ENCODE measurements at regions not wholly inside any gene's neighbourhood (a gene's known extent, or its start where the extent isn't known, plus 50 kb on each side); places are given as distances from the start of the nearest gene placed in this dataset.

DNA sequence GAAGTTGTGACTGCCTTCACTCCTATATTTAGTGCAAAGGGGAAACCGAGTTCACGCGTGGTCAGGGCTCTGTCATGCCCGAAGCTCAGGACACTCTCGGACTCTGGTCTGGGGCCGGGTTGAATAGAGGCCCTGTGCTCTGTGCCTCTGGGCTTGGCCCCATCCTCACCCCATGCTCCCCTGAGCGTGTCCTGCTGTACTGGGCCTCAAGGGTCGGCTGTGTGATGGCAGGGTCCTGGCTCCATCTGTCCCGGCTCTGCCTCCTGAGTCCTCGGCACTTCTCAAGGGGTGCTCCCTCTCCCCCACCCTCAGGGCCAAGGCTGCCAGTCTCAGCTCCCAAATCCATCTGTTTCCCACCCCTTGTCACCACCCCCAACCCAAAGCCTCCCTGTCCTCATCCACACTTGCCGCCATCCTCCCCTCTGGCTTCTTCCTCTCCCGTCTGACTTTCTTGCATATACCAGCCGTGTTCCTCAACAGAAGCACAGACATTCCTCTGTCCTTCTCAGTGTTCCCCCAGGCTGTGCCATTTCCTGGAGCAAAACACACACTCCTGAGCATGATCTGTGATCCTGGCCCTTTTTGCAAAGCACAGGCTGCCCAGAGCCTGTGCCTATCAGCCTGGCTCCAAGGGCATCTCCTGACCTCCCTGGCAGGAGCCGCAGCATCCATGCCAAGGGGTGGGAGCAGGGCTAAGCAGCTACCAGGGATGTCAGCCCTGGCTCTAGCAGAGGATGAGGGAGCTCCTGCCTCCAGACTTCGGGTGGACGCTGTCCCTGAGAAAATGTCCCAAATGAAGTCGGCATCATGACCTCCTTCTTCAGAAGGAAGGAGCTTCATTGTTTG is 64.2 kb upstream of the OTOS start:
- DNase-seq (ENCODE audit: low read depth), result no peak
- no peak for TF ChIP-seq CTCF (IDR thresholded peaks at IDR 0.05; ENCODE audit: insufficient read depth, low read depth, low read length, missing control alignments)
- no peak overlapping the region for H3K4me3 ChIP-seq (ENCODE audit: low read length)

DNA sequence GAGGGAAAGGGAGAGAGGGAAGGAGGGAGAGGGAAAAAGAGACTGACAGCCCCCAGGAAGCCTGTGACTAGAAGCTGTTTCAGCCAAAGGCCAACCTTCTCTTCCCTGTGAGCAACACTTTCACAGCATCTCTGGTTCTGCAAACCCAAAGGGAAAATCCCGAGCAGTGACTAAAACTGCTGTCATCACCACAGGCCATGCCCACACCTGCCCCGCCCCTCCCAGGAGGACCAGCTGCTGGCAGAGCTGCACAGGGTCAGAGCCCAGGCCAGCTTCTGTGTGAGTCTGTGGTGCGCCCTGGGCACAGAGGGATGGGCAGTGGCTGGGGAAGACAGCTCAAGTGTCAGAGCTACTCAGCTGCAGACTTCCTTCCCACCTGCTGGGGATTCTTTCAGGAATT is 64.9 kb upstream of the OTOS start:
- DNase-seq (ENCODE audit: low read depth), result peak; percentile 96
- H3K4me3 ChIP-seq (ENCODE audit: low read length), result no peak overlapping the region
- no peak for TF ChIP-seq CTCF (IDR thresholded peaks at IDR 0.05; ENCODE audit: insufficient read depth, low read depth, low read length, missing control alignments)

DNA sequence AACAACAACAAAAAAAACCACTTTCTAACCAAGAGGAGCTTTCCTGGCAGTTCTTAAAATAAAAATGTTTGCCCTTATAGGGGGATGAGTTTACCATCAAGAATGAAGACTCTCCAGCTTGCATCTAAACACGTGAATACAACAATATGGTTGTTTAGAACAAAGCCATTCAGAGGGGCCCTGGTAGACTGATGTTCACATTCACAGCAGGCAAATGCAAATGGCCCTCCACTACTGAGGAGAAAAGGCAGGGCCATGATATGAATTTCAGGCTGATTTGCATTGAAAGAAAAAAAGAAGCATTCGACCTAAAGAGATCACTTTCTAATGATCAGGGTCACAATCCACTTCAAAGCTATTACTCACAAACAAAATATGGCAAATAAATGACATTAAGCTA is 65.3 kb upstream of the OTOS start:
- DNase-seq (ENCODE audit: low read depth), result peak; percentile 7
- H3K4me3 ChIP-seq (ENCODE audit: low read length), result no peak overlapping the region
- TF ChIP-seq CTCF (IDR thresholded peaks at IDR 0.05; ENCODE audit: insufficient read depth, low read depth, low read length, missing control alignments), result no peak

- DNase-seq (ENCODE audit: low read depth), result no peak
- no peak overlapping the region for H3K4me3 ChIP-seq (ENCODE audit: low read length)
- no peak for TF ChIP-seq CTCF (IDR thresholded peaks at IDR 0.05; ENCODE audit: insufficient read depth, low read depth, low read length, missing control alignments)
These were observed 66.2 kb upstream of the OTOS start for GRCh38 chr2:240206630-240207029.

- DNase-seq (ENCODE audit: low read depth), result no peak
- TF ChIP-seq CTCF (IDR thresholded peaks at IDR 0.05; ENCODE audit: insufficient read depth, low read depth, low read length, missing control alignments), result no peak
- no peak overlapping the region for H3K4me3 ChIP-seq (ENCODE audit: low read length)
These were observed 67.2 kb upstream of the OTOS start for GRCh38 chr2:240207661-240208060.

DNA sequence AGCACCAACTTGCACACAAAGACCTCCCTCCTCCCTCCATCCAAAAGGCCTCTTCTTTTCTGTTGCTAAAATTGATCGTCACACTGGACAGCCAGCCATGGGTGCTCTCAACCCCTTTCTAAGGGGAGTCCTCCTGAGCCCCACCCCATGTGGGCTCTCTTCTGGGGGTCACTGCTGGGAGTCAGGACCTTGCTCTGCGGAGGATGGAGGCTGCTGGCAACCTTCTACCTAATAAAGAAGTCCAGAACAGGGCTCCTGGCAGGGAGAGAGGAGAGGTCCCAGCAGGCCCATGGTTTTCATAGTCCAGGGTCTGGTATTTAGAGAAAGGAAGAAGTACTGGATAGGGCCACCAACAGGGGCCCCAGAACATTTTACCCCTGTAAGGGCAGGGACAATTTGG is 67.6 kb upstream of the OTOS start:
- no peak overlapping the region for H3K4me3 ChIP-seq (ENCODE audit: low read length)
- no peak for DNase-seq (ENCODE audit: low read depth)
- TF ChIP-seq CTCF (IDR thresholded peaks at IDR 0.05; ENCODE audit: insufficient read depth, low read depth, low read length, missing control alignments), result no peak

Measured in epithelial cell of esophagus (primary cell).